WTC11 (cell line): ENCODE measurements at regions not wholly inside any gene's neighbourhood (a gene's known extent, or its start where the extent isn't known, plus 50 kb on each side); places are given as distances from the start of the nearest gene placed in this dataset.

Source experiments
- ATAC-seq: fragments of 200-7000 bp; cut with Tn5 transposase; 2 replicates; pipeline ENCODE4 v1.10.0; 2021; ENCODE audit warnings: mild to moderate bottlenecking, moderate library complexity
- CTCF ChIA-PET: fragments of 300-600 bp; sonication (Branson Sonifier 250); formaldehyde crosslinking; loops from one replicate; lab custom pipeline; 2021; ENCODE audit warnings: antibody characterized with exemption; lab: Charles Lee
- POLR2A ChIA-PET: fragments of 350-600 bp; sonication (Branson Sonifier 250); formaldehyde crosslinking; loops from one replicate; lab custom pipeline; 2021; ENCODE audit warnings: antibody characterized with exemption; lab: Charles Lee
- DNase-seq: peaks from one replicate; pipeline ENCODE4 v3.0.0; 2021; ENCODE audit warnings: low spot score
- H3K27ac Mint-ChIP-seq: 2 replicates; pipeline ENCODE4 v1.8.0; 2021; ENCODE audit warnings: mixed read lengths
- H3K27me3 Mint-ChIP-seq: 2 replicates; pipeline ENCODE4 v1.8.0; 2021; ENCODE audit warnings: low read depth, mild to moderate bottlenecking, moderate library complexity, mixed read lengths
- H3K36me3 Mint-ChIP-seq: 2 replicates; pipeline ENCODE4 v1.8.0; 2021; ENCODE audit warnings: mixed read lengths
- H3K4me1 Mint-ChIP-seq: 2 replicates; pipeline ENCODE4 v1.8.0; 2022; ENCODE audit warnings: mixed read lengths
- H3K4me3 Mint-ChIP-seq: 2 replicates; pipeline ENCODE4 v1.8.0; 2021; ENCODE audit warnings: mild to moderate bottlenecking, moderate library complexity, mixed read lengths
- H3K9me3 Mint-ChIP-seq: 2 replicates; pipeline ENCODE4 v1.8.0; 2021; ENCODE audit warnings: mixed read lengths
- E2F1 ChIP-seq: sonication (generic); formaldehyde crosslinking; IDR thresholded peaks from 2 replicates; pipeline ENCODE4 v1.8.0; 2022; ENCODE audit warnings: mild to moderate bottlenecking, missing genetic modification reagents
- ELF4 ChIP-seq: sonication (generic); formaldehyde crosslinking; IDR thresholded peaks from 2 replicates; pipeline ENCODE4 v1.8.1; 2022; ENCODE audit warnings: low read depth, mild to moderate bottlenecking, moderate library complexity, missing genetic modification reagents
- ERG ChIP-seq: fragments of 250-450 bp; sonication (Bioruptor Pico); IDR thresholded peaks from 2 replicates; pipeline ENCODE4 v1.8.0; 2021; ENCODE audit warnings: mild to moderate bottlenecking
- HMGA2 ChIP-seq: fragments of 250-450 bp; sonication (Bioruptor Pico); IDR thresholded peaks from 2 replicates; pipeline ENCODE4 v1.4.0; 2021; ENCODE audit warnings: mild to moderate bottlenecking, moderate library complexity
- JAZF1 ChIP-seq: fragments of 250-450 bp; sonication (Bioruptor Pico); IDR thresholded peaks from 2 replicates; pipeline ENCODE4 v1.9.0; 2021; ENCODE audit warnings: moderate library complexity, mild to moderate bottlenecking, inconsistent platforms
- NR1H2 ChIP-seq: sonication (generic); formaldehyde crosslinking; IDR thresholded peaks from 2 replicates; pipeline ENCODE4 v1.9.0; 2021; ENCODE audit warnings: mild to moderate bottlenecking, moderate library complexity, missing genetic modification reagents
- OVOL2 ChIP-seq: fragments of 250-450 bp; sonication (Bioruptor Pico); IDR thresholded peaks from 2 replicates; pipeline ENCODE4 v1.9.0; 2021; ENCODE audit warnings: mild to moderate bottlenecking, borderline replicate concordance
- SP1 ChIP-seq: sonication (generic); formaldehyde crosslinking; conservative IDR thresholded peaks from 2 replicates; pipeline ENCODE4 v1.8.1; 2022; ENCODE audit warnings: missing genetic modification reagents
- TEAD1 ChIP-seq: sonication (generic); formaldehyde crosslinking; IDR thresholded peaks from 2 replicates; pipeline ENCODE4 v1.8.0; 2022; ENCODE audit warnings: mild to moderate bottlenecking, missing genetic modification reagents
- ZNF138 ChIP-seq: sonication (generic); formaldehyde crosslinking; conservative IDR thresholded peaks from 2 replicates; pipeline ENCODE4 v1.8.1; 2022; ENCODE audit warnings: mild to moderate bottlenecking, moderate library complexity, missing genetic modification reagents
- TF ChIP-seq, protein P1 (sequence below): fragments of 250-450 bp; sonication (Bioruptor Pico); IDR thresholded peaks from 2 replicates; pipeline ENCODE4 v1.9.0; 2021; ENCODE audit warnings: mild to moderate bottlenecking
- TF ChIP-seq, protein P2 (sequence below): fragments of 250-450 bp; sonication (Bioruptor Pico); conservative IDR thresholded peaks from 2 replicates; pipeline ENCODE4 v1.9.0; 2021; ENCODE audit warnings: mild to moderate bottlenecking
- TF ChIP-seq, protein P3 (sequence below): fragments of 250-450 bp; sonication (Bioruptor Pico); IDR thresholded peaks from 2 replicates; pipeline ENCODE4 v1.9.0; 2021; ENCODE audit warnings: mild to moderate bottlenecking, borderline replicate concordance

GRCh38 chr9:103755986-103756385, 338.1 kb upstream of the SMC2 start:
- Mint-ChIP-seq H3K4me1 (peaks cover 23% of the 10 kb centered on the region), H3K27me3 (no peaks in the 10 kb centered on the region; the same call in 1 of the 2 replicates), H3K4me3 (no peak overlapping the region), H3K36me3 (peaks cover 5% of the 10 kb centered on the region; the same call in 1 of the 2 replicates), H3K9me3 (peaks cover 21% of the 10 kb centered on the region), H3K27ac (no peak overlapping the region)
- no peak for DNase-seq
- CTCF ChIA-PET = no interaction called here
- ATAC-seq = no peak
- POLR2A ChIA-PET = no interaction called here
- TF ChIP-seq, protein P1, sequence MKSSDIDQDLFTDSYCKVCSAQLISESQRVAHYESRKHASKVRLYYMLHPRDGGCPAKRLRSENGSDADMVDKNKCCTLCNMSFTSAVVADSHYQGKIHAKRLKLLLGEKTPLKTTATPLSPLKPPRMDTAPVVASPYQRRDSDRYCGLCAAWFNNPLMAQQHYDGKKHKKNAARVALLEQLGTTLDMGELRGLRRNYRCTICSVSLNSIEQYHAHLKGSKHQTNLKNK (CRISPR knock-in tag) = no peak
- no peak for TF ChIP-seq OVOL2 (CRISPR knock-in tag)
- no peak for TF ChIP-seq ELF4 (CRISPR knock-in tag)
- no peak for TF ChIP-seq JAZF1
- TF ChIP-seq E2F1 (CRISPR knock-in tag) = no peak
- TF ChIP-seq, protein P2, sequence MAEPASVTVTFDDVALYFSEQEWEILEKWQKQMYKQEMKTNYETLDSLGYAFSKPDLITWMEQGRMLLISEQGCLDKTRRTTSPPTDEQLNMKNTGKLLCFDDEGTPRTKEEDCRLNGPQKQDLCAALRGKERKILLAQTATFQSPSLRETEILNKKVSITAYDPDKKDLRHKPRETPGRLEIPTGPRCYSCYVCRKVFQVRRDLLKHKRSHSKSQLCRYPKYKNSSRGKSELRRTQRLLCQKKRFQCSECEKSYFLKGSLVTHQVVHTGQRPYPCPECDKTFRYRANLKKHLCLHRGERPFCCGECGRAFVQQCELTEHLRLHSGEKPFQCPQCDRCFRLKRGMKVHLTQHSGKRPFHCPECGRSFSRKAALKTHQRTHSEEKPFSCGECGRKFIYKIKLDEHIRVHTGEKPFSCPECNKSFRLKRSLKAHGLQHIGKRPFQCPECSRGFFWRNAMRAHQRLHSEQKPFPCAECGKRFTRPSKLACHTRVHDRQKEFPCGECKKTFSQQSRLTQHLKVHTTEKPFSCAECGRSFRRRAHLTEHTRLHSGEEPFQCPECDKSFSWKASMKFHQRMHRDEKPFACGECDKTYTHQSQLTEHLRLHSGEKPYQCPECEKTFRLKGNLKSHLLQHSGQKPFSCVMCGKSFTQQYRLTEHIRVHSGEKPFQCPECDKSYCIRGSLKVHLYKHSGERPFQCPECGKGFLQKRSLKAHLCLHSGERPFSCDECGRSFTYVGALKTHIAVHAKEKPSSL = no peak
- TF ChIP-seq, protein P3, sequence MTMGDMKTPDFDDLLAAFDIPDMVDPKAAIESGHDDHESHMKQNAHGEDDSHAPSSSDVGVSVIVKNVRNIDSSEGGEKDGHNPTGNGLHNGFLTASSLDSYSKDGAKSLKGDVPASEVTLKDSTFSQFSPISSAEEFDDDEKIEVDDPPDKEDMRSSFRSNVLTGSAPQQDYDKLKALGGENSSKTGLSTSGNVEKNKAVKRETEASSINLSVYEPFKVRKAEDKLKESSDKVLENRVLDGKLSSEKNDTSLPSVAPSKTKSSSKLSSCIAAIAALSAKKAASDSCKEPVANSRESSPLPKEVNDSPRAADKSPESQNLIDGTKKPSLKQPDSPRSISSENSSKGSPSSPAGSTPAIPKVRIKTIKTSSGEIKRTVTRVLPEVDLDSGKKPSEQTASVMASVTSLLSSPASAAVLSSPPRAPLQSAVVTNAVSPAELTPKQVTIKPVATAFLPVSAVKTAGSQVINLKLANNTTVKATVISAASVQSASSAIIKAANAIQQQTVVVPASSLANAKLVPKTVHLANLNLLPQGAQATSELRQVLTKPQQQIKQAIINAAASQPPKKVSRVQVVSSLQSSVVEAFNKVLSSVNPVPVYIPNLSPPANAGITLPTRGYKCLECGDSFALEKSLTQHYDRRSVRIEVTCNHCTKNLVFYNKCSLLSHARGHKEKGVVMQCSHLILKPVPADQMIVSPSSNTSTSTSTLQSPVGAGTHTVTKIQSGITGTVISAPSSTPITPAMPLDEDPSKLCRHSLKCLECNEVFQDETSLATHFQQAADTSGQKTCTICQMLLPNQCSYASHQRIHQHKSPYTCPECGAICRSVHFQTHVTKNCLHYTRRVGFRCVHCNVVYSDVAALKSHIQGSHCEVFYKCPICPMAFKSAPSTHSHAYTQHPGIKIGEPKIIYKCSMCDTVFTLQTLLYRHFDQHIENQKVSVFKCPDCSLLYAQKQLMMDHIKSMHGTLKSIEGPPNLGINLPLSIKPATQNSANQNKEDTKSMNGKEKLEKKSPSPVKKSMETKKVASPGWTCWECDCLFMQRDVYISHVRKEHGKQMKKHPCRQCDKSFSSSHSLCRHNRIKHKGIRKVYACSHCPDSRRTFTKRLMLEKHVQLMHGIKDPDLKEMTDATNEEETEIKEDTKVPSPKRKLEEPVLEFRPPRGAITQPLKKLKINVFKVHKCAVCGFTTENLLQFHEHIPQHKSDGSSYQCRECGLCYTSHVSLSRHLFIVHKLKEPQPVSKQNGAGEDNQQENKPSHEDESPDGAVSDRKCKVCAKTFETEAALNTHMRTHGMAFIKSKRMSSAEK (CRISPR knock-in tag) = no peak
- TF ChIP-seq NR1H2 = no peak
- no peak for TF ChIP-seq ERG (CRISPR knock-in tag)

- peak; percentile 50 for ATAC-seq
- peaks cover 22% of the 10 kb centered on the region for H3K9me3 Mint-ChIP-seq
- H3K4me3 Mint-ChIP-seq = no peak overlapping the region
- TF ChIP-seq SP1 (no peak), TEAD1 (0 out of 2 replicates have a peak, but pooled peaks have one; percentile 23)
- no peak overlapping the region for H3K27ac Mint-ChIP-seq
- POLR2A ChIA-PET = no interaction called here
- CTCF ChIA-PET = no interaction called here
- H3K36me3 Mint-ChIP-seq = peaks cover 6% of the 10 kb centered on the region
- no peak for DNase-seq
- peaks cover 23% of the 10 kb centered on the region for H3K4me1 Mint-ChIP-seq
- no peaks in the 10 kb centered on the region; the same call in 1 of the 2 replicates for H3K27me3 Mint-ChIP-seq
Measured at GRCh38 chr9:103757062-103757461, 337.0 kb upstream of the SMC2 start.

DNA sequence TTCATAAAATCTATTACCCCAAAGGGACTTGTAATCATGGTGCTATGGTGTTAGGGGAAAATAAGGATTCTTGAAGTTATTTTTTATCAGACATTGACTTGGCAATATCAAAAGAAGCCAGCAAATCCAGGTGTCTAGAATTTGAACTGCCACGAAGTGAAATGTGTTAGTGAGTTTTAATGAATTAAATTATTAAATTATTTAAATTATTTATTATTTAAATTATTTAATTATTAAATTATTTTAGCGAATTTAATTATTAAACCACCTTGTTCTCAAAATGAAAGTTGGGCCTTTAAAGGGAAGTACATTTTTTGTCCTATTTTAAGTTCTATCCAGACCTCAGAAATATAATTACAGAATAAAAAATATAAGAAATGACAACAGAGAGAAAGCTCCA, 332.6 kb upstream of the SMC2 start:
- Mint-ChIP-seq H3K9me3 (peaks cover 42% of the 10 kb centered on the region), H3K27ac (no peak overlapping the region), H3K4me1 (peaks cover 36% of the 10 kb centered on the region), H3K36me3 (peaks cover 22% of the 10 kb centered on the region), H3K27me3 (no peaks in the 10 kb centered on the region), H3K4me3 (no peak overlapping the region)
- POLR2A ChIA-PET = no interaction called here
- DNase-seq = no peak
- CTCF ChIA-PET = no interaction called here
- TF ChIP-seq HMGA2 (CRISPR knock-in tag) (peak; percentile 93), ZNF138 (CRISPR knock-in tag) (no peak)
- no peak for ATAC-seq
